Progenitor cell of endocrine pancreas (in vitro differentiated cells): ENCODE measurements at regions not wholly inside any gene's neighbourhood (a gene's known extent, or its start where the extent isn't known, plus 50 kb on each side); places are given as distances from the start of the nearest gene placed in this dataset.
"Not testable (repeated sequence)": the region's sequence is repeated elsewhere in the genome, so short reads cannot be mapped to it uniquely, and the experiment has no call there.

Experiments used
- DNase-seq: peaks from one replicate; pipeline ENCODE4 v3.0.0; 2021; ENCODE audit warnings: low spot score; ENCODE audit not compliant: unreplicated experiment
- H3K27ac Mint-ChIP-seq: 2 replicates; pipeline ENCODE4 v1.8.0; 2021; ENCODE audit warnings: mild to moderate bottlenecking, moderate library complexity, mixed read lengths
- H3K27me3 Mint-ChIP-seq: 2 replicates; pipeline ENCODE4 v1.8.0; 2021; ENCODE audit warnings: mixed read lengths
- H3K36me3 Mint-ChIP-seq: 2 replicates; pipeline ENCODE4 v1.8.0; 2022; ENCODE audit warnings: mixed read lengths; ENCODE audit not compliant: insufficient read depth
- H3K4me1 Mint-ChIP-seq: 2 replicates; pipeline ENCODE4 v1.8.0; 2021; ENCODE audit warnings: low read depth, mixed read lengths
- H3K4me3 Mint-ChIP-seq: 2 replicates; pipeline ENCODE4 v1.8.0; 2021; ENCODE audit warnings: low read depth, mild to moderate bottlenecking, moderate library complexity, mixed read lengths
- H3K9me3 Mint-ChIP-seq: 2 replicates; pipeline ENCODE4 v1.8.0; 2021; ENCODE audit warnings: low read depth, mixed read lengths
- CTCF ChIP-seq: fragments of 200-600 bp; sonication (generic); IDR thresholded peaks from one replicate; pipeline ENCODE4 v1.5.0; 2021; ENCODE audit warnings: antibody characterized with exemption, mild to moderate bottlenecking; ENCODE audit not compliant: unreplicated experiment

GRCh38 chr1:38500352-38500751 is 359.2 kb downstream of the RRAGC start:
- no peak overlapping the region for H3K27ac Mint-ChIP-seq

GRCh38 chr1:38498686-38499085 is 360.9 kb downstream of the RRAGC start:
- no peak for DNase-seq
- Mint-ChIP-seq H3K27ac (no peak overlapping the region), H3K9me3 (no peaks in the 10 kb centered on the region), H3K4me3 (peak overlapping the region; percentile 20), H3K27me3 (peaks cover 36% of the 10 kb centered on the region), H3K36me3 (no peaks in the 10 kb centered on the region), H3K4me1 (peaks cover 19% of the 10 kb centered on the region)
- no peak for TF ChIP-seq CTCF

More at GRCh38 chr1:38500352-38500751, 359.2 kb downstream of the RRAGC start:
- Mint-ChIP-seq H3K27me3 (peaks cover 46% of the 10 kb centered on the region), H3K4me1 (peaks cover 19% of the 10 kb centered on the region), H3K36me3 (no peaks in the 10 kb centered on the region), H3K4me3 (no peak overlapping the region), H3K9me3 (no peaks in the 10 kb centered on the region)
- DNase-seq: no peak
- TF ChIP-seq CTCF: peak; percentile 55

GRCh38 chr1:38497921-38498656 is 361.5 kb downstream of the RRAGC start:
- Mint-ChIP-seq H3K4me1 (peaks cover 19% of the 10 kb centered on the region), H3K27me3 (peaks cover 30% of the 10 kb centered on the region)

GRCh38 chr1:38493306-38493705 is 366.3 kb downstream of the RRAGC start:
- H3K27me3 Mint-ChIP-seq: peaks cover 16% of the 10 kb centered on the region
- not testable (repeated sequence) for DNase-seq, H3K9me3 Mint-ChIP-seq, H3K27ac Mint-ChIP-seq, H3K4me1 Mint-ChIP-seq, H3K36me3 Mint-ChIP-seq, H3K4me3 Mint-ChIP-seq

More at GRCh38 chr1:38497921-38498656, 361.5 kb downstream of the RRAGC start:
- H3K36me3 Mint-ChIP-seq: no peaks in the 10 kb centered on the region
- H3K9me3 Mint-ChIP-seq: no peaks in the 10 kb centered on the region
- DNase-seq: no peak
- no peak for TF ChIP-seq CTCF
- H3K4me3 Mint-ChIP-seq: no peak overlapping the region
- H3K27ac Mint-ChIP-seq: no peak overlapping the region

GRCh38 chr1:38489844-38490270 is 369.7 kb downstream of the RRAGC start:
- Mint-ChIP-seq H3K4me1 (peaks cover 2% of the 10 kb centered on the region), H3K9me3 (no peaks in the 10 kb centered on the region), H3K27me3 (peaks cover 38% of the 10 kb centered on the region), H3K36me3 (no peaks in the 10 kb centered on the region), H3K27ac (no peak overlapping the region), H3K4me3 (no peak overlapping the region)
- peak; percentile 63 for TF ChIP-seq CTCF
- DNase-seq: no peak
